ENCODE measurements at regions not wholly inside any gene's neighbourhood (a gene's known extent, or its start where the extent isn't known, plus 50 kb on each side); places are given as distances from the start of the nearest gene placed in this dataset.
"Not testable (repeated sequence)": the region's sequence is repeated elsewhere in the genome, so short reads cannot be mapped to it uniquely, and the experiment has no call there.

- POLR2A ChIA-PET (ENCODE audit: low non-redundant PET), result no interaction called here
- no peak for TF ChIP-seq CTCF (conservative IDR thresholded peaks at IDR 0.05; ENCODE audit: low read depth)
These were observed 172.6 kb downstream of the ACTRT1 start for GRCh38 chrX:127879585-127879984.

GRCh38 chrX:127877318-127877717 is 174.9 kb downstream of the ACTRT1 start:
- TF ChIP-seq CTCF (conservative IDR thresholded peaks at IDR 0.05; ENCODE audit: low read depth), result no peak
- no peak for DNase-seq (ENCODE audit: low spot score)
- no peak overlapping the region for H3K27ac ChIP-seq
- ChIA-PET POLR2A (ENCODE audit: low non-redundant PET) (no interaction called here), CTCF (no interaction called here)

More at GRCh38 chrX:127879585-127879984, 172.6 kb downstream of the ACTRT1 start:
- DNase-seq (ENCODE audit: low spot score), result no peak
- CTCF ChIA-PET, result no interaction called here
- H3K27ac ChIP-seq, result no peak overlapping the region

GRCh38 chrX:127873637-127874036 is 178.6 kb downstream of the ACTRT1 start:
- ChIA-PET CTCF (interaction anchor here (0.6 to 0.7 kb wide), 2 partner anchors 20 to 797 kb away, joined by 3 read pairs; no protein-coding TSS in a partner anchor), POLR2A (ENCODE audit: low non-redundant PET) (no interaction called here)
- H3K27ac ChIP-seq, result no peak overlapping the region
- no peak for TF ChIP-seq CTCF (conservative IDR thresholded peaks at IDR 0.05; ENCODE audit: low read depth)
- DNase-seq (ENCODE audit: low spot score), result no peak

GRCh38 chrX:127866857-127867256 is 185.3 kb downstream of the ACTRT1 start:
- H3K27ac ChIP-seq; POLR2A ChIA-PET (ENCODE audit: low non-redundant PET); CTCF ChIA-PET; DNase-seq (ENCODE audit: low spot score): not testable (repeated sequence)

- ChIA-PET CTCF (no interaction called here), POLR2A (ENCODE audit: low non-redundant PET) (no interaction called here)
- no peak for DNase-seq (ENCODE audit: low spot score)
- H3K27ac ChIP-seq, result no peak overlapping the region
- no peak for TF ChIP-seq CTCF (conservative IDR thresholded peaks at IDR 0.05; ENCODE audit: low read depth)
These were observed 190.6 kb downstream of the ACTRT1 start for GRCh38 chrX:127861611-127862010.

Data from RWPE1 (cell line).